Peyer's patch (tissue), 4 donors: ENCODE measurements at regions not wholly inside any gene's neighbourhood (a gene's known extent, or its start where the extent isn't known, plus 50 kb on each side); places are given as distances from the start of the nearest gene placed in this dataset.
A peak's percentile ranks its signal among the peaks of the same experiment; 100 is the strongest.

Experiments used
- DNase-seq, 3 donors: peaks; one replicate each; pipeline ENCODE4 v3.0.0-alpha.2; 2017 to 2019
- H3K27ac ChIP-seq, 4 donors: fragments of 200-600 bp; sonication (generic); one replicate each; pipeline ENCODE4 v1.5.1; 2016 to 2019
- H3K27me3 ChIP-seq, 2 donors: fragments of 200-600 bp; sonication (generic); one replicate each; pipeline ENCODE4 v1.5.1; 2019
- H3K36me3 ChIP-seq, 3 donors: fragments of 200-600 bp; sonication (generic); one replicate each; pipeline ENCODE4 v1.5.1; 2016 to 2019
- H3K4me1 ChIP-seq, 4 donors: fragments of 200-600 bp; sonication (generic); one replicate each; pipeline ENCODE4 v1.5.1; 2016 to 2019
- H3K4me3 ChIP-seq, 4 donors: fragments of 200-600 bp; sonication (generic); 1 replicate in 3 of 4; 2 replicates in 1 of 4; pipeline ENCODE4 v1.5.1; 2016 to 2019; ENCODE audit warnings: mild to moderate bottlenecking in 1 of 4
- H3K9me3 ChIP-seq, 4 donors: fragments of 200-600 bp; sonication (generic); one replicate each; pipeline ENCODE4 v1.5.1; 2016 to 2019; ENCODE audit warnings: mild to moderate bottlenecking in 1 of 4
- POLR2A ChIP-seq, 2 donors: fragments of 450-650 bp; IDR thresholded peaks; one replicate each; pipeline ENCODE4 v1.5.1; 2017; ENCODE audit warnings: antibody characterized with exemption in 2 of 2, mild to moderate bottlenecking in 2 of 2, moderate library complexity in 2 of 2
- TF ChIP-seq, protein P1 (sequence below), 6 experiments: fragments of 450-650 bp in 4 of 6; fragments of 200-600 bp in 2 of 6; sonication (generic) in 1 of 6; IDR thresholded peaks; one replicate each; pipeline ENCODE4 v1.5.1; 2017 to 2019; ENCODE audit warnings: antibody characterized with exemption in 6 of 6, mild to moderate bottlenecking in 3 of 6, moderate library complexity in 1 of 6

DNA sequence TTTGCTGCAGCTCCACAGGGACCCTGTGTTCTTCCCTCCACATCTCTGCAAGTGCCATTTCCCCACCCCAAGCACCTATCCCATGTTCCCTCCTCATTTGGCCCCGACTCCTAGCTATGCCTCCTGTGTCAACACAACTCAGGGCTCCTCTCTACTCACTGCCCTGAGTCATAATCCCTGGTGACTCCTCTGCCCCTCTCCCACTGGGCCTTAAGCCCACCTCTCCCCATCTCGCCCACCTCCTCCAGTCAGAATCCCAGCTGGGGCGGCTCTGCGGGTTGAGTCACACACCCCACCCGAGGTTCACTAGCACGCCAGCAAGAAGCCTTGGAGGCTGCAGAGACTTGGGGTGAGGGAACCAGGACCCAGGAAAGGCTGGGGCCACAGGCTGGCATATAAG is 346.2 kb downstream of the FOXL1 start:
- Histone ChIP-seq H3K4me1 (peaks cover 0 to 19% (median 2%) of the 10 kb centered on the region in 4 donors), H3K27me3 (no peaks in the 10 kb centered on the region), H3K36me3 (no peaks in the 10 kb centered on the region), H3K9me3 (no peaks in the 10 kb centered on the region), H3K4me3 (no peak overlapping the region), H3K27ac (peak overlapping the region in 1 of 4 donors; percentile 30)
- no peak for TF ChIP-seq POLR2A (IDR thresholded peaks at IDR 0.05)
- TF ChIP-seq, protein P1, sequence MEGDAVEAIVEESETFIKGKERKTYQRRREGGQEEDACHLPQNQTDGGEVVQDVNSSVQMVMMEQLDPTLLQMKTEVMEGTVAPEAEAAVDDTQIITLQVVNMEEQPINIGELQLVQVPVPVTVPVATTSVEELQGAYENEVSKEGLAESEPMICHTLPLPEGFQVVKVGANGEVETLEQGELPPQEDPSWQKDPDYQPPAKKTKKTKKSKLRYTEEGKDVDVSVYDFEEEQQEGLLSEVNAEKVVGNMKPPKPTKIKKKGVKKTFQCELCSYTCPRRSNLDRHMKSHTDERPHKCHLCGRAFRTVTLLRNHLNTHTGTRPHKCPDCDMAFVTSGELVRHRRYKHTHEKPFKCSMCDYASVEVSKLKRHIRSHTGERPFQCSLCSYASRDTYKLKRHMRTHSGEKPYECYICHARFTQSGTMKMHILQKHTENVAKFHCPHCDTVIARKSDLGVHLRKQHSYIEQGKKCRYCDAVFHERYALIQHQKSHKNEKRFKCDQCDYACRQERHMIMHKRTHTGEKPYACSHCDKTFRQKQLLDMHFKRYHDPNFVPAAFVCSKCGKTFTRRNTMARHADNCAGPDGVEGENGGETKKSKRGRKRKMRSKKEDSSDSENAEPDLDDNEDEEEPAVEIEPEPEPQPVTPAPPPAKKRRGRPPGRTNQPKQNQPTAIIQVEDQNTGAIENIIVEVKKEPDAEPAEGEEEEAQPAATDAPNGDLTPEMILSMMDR (IDR thresholded peaks at IDR 0.05) = no peak
- DNase-seq = peak in 1 of 3 donors; percentile 49

DNA sequence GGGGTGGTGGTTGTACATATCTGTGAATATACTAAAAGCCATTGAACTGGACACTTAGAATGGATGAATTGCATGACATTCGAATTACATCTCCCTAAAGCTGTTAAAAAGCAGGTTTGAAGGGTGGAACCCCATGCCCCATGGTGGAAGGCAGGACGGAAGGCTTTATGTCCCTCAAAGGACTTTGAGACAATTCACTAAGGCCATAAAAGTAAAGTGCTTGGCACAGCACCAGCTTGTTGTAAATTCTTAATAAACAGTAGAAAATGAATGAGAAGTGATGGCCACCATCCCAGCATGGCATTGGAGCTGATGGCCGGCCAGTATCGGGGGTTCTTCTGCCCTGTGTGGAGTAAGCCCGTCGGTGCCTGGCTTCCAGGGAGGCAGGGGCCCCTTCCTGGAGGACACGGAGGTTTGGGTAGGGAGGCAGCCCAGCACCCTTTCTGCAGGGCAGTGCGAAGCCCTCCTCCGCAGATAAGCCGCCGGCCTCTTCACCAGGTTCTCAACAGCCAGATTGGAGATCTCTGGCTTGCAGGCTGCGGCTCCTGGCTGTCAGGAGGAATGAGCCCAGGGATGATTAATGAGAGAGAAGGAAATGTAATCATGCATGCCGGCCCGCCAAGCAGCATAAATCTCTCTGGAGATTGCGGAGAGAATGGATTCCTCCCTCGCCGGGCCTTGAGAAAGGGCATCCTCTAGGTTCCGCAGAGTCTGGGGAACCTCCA is 346.9 kb downstream of the FOXL1 start:
- DNase-seq = peak in 2 of 3 donors; percentile 56 to 59
- TF ChIP-seq, protein P1 (IDR thresholded peaks at IDR 0.05) = no peak
- no peak for TF ChIP-seq POLR2A (IDR thresholded peaks at IDR 0.05)
- Histone ChIP-seq H3K9me3 (no peaks in the 10 kb centered on the region), H3K4me1 (peaks cover 0 to 19% (median 2%) of the 10 kb centered on the region in 4 donors), H3K36me3 (no peaks in the 10 kb centered on the region), H3K27ac (peak overlapping the region in 1 of 4 donors; percentile 30), H3K4me3 (no peak overlapping the region), H3K27me3 (no peaks in the 10 kb centered on the region)

DNA sequence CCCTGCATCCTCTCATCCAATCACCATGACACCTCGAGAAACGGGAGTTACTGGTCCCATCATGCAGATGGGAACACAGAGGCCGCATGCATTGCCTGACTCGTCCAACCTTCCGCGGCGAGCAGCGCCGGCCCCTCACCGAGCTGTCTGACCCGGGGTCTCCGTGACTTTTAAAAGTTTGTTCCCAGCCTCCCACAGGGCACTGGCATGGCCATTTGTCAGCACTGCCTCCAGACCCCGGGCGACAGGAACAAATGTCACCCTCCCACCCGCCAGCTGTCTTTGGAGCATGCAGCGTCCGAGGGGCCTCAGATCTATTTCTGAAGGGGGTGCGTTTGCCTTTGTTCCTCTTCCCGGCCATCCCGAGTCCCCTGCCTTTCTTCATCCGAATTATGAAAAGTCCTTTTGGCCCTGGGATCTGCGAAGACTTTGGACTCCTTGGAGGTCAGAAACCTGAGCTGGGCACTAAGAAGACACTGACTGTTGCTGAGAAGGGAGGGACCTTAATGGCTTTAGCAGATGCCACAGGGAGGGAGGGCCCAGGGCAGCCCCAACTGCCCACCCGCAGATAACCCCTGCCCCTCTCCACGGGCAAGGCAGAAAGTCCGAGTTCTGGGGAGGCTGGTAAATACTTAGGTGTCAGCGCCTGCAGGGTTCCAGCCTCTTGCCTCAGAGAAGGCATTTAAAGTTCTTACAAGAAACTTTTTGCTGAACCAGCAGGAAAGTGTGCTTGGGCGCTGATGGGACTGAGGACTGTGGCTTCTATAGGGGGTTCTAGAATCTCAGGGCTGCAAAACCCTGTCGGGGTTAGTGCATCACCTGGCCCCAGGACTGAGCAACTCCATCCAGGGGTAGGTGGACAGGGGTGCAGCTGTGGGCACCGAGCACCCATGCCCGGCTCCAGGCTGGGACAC is 348.1 kb downstream of the FOXL1 start:
- H3K4me3 ChIP-seq = no peak overlapping the region
- no peaks in the 10 kb centered on the region for H3K9me3 ChIP-seq
- H3K4me1 ChIP-seq = peaks cover 0 to 19% (median 2%) of the 10 kb centered on the region in 4 donors
- TF ChIP-seq POLR2A (IDR thresholded peaks at IDR 0.05) = no peak
- TF ChIP-seq, protein P1 (IDR thresholded peaks at IDR 0.05) = no peak
- no peaks in the 10 kb centered on the region for H3K27me3 ChIP-seq
- peak in 1 of 3 donors; percentile 37 for DNase-seq
- no peak overlapping the region for H3K27ac ChIP-seq
- H3K36me3 ChIP-seq = no peaks in the 10 kb centered on the region

DNA sequence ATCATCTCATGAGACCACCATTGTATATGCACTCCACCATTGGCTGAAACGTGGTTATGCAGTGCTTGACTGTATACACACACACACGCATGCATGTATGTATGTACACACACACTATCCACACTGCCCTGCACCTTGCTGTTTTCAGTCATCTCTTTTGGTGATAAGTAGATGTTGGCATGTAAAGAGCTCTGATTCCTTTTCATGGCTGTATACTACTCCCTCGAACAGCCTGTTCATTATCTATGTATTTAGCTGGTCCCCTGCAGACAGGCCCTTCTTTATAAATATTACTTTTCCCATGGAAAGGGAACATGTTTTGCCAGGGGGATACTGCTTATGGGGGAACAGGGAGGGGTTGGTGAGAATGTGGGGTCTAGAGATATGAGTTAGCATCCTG is 349.4 kb downstream of the FOXL1 start:
- DNase-seq = no peak
- Histone ChIP-seq H3K4me3 (no peak overlapping the region), H3K4me1 (peaks cover 0 to 19% (median 2%) of the 10 kb centered on the region in 4 donors), H3K9me3 (no peaks in the 10 kb centered on the region), H3K36me3 (no peaks in the 10 kb centered on the region), H3K27ac (no peak overlapping the region), H3K27me3 (no peaks in the 10 kb centered on the region)
- TF ChIP-seq, protein P1 (IDR thresholded peaks at IDR 0.05) = no peak
- TF ChIP-seq POLR2A (IDR thresholded peaks at IDR 0.05) = no peak

DNA sequence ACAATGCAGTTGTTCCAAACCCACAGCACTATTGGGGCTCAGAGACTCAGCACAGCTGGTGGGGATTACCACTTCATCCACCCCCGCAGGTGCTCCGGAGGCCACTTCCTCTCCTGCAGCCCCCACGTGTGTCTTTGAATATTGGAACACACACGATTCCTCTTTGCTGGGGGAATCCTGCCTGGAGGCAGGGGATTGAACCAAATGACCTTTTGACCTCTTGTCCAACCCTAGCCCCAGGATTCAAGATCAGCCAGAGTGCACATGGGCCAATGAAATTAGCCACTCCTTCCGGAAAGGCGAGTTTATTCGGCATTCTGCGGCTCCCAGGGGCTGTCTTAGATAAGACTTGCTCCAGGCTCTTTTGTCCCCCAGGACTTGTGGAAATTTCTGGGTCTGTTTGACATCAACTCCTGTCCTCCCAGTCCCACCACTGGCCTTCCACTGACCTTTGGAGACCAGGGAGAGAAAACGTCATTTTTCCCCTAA is 350.2 kb downstream of the FOXL1 start:
- TF ChIP-seq POLR2A (IDR thresholded peaks at IDR 0.05) = no peak
- TF ChIP-seq, protein P1 (IDR thresholded peaks at IDR 0.05) = no peak
- Histone ChIP-seq H3K9me3 (no peaks in the 10 kb centered on the region), H3K4me1 (peaks cover 0 to 19% (median 2%) of the 10 kb centered on the region in 4 donors), H3K27me3 (no peaks in the 10 kb centered on the region), H3K36me3 (no peaks in the 10 kb centered on the region), H3K4me3 (no peak overlapping the region), H3K27ac (no peak overlapping the region)
- DNase-seq = peak in 1 of 3 donors; percentile 12
